Right lobe of liver (tissue), 4 donors: ENCODE measurements at regions not wholly inside any gene's neighbourhood (a gene's known extent, or its start where the extent isn't known, plus 50 kb on each side); places are given as distances from the start of the nearest gene placed in this dataset.

ENCODE experiments used
- CTCF ChIP-seq, 4 donors: fragments of 200-600 bp in 3 of 4; fragments of 450-650 bp in 1 of 4; IDR thresholded peaks; one replicate each; pipeline versions ENCODE4 v1.5.1 to v1.8.0; 2016 to 2022; ENCODE audit warnings: antibody characterized with exemption in 4 of 4, mild to moderate bottlenecking in 2 of 4
- POLR2A ChIP-seq: fragments of 450-650 bp; IDR thresholded peaks from one replicate; pipeline ENCODE4 v1.6.1; 2017; ENCODE audit warnings: antibody characterized with exemption, mild to moderate bottlenecking
- donor health status: DM: no; HTN: no; CAD: no.
- donor health status: DM: no; HTN: no; CAD: no.
- donor health status: DM: no; HTN: yes; CAD: no.

GRCh38 chr22:48652796-48653195 lies 1174.9 kb downstream of the BRD1 start:
- TF ChIP-seq CTCF (IDR thresholded peaks at IDR 0.05) (no peak), POLR2A (no peak)
